Activated CD8-positive, alpha-beta T cell treated with anti-CD3 and anti-CD28 coated beads, Interleukin-2, amount 10 ng/mL, durations not matched to agents 7 days and 5 days (primary cell): ENCODE measurements at regions not wholly inside any gene's neighbourhood (a gene's known extent, or its start where the extent isn't known, plus 50 kb on each side); places are given as distances from the start of the nearest gene placed in this dataset.
A peak's percentile ranks its signal among the peaks of the same experiment; 100 is the strongest.

Experiments used
- ATAC-seq: fragments of 150-1000 bp; cut with Tn5 transposase; one replicate; pipeline ENCODE4 v1.10.0; 2021; ENCODE audit warnings: moderate library complexity
- CTCF ChIA-PET: fragments of 350-600 bp; sonication (Branson Sonifier 250); formaldehyde crosslinking; loops from one replicate; lab custom pipeline; 2021; ENCODE audit warnings: antibody characterized with exemption; lab: Charles Lee
- POLR2A ChIA-PET: fragments of 350-600 bp; sonication (Branson Sonifier 250); formaldehyde crosslinking; loops from one replicate; lab custom pipeline; 2021; ENCODE audit warnings: antibody characterized with exemption; lab: Charles Lee
- DNase-seq: peaks from one replicate; pipeline ENCODE4 v3.0.0-alpha.2; 2020
- H3K27ac Mint-ChIP-seq: one replicate; pipeline ENCODE4 v1.8.0; 2021; ENCODE audit warnings: mild to moderate bottlenecking, mixed read lengths
- H3K27me3 Mint-ChIP-seq: one replicate; pipeline ENCODE4 v1.8.0; 2021; ENCODE audit warnings: low read depth, mixed read lengths
- H3K36me3 Mint-ChIP-seq: one replicate; pipeline ENCODE4 v1.8.0; 2021; ENCODE audit warnings: low read depth, mixed read lengths
- H3K4me1 Mint-ChIP-seq: one replicate; pipeline ENCODE4 v1.8.0; 2021; ENCODE audit warnings: low read depth, mixed read lengths
- H3K4me3 Mint-ChIP-seq: one replicate; pipeline ENCODE4 v1.8.0; 2021; ENCODE audit warnings: mild to moderate bottlenecking, mixed read lengths
- H3K9me3 Mint-ChIP-seq: one replicate; pipeline ENCODE4 v1.8.0; 2022; ENCODE audit warnings: mixed read lengths; ENCODE audit not compliant: insufficient read depth

DNA sequence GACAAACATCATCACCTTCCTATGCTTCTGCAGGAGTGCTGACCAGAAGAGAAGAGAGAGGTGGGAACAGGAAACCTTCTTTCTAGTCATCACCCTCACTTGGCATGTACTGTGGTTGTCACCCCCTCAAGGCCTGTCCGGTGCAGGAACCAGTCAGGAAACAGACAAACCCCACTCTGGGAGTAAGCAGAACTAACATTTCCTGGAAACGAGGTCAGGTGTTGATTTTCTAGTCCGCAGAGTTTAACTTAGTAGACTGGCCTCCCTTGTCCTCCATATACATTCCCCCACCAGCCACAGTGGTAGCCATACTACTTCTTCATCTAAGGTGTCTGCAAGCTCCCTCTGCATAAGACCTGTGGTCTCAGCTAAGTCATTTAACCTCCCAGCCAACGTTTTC is 80.7 kb upstream of the NCAM1 start:
- Mint-ChIP-seq H3K36me3 (peaks cover 12% of the 10 kb centered on the region), H3K9me3 (peaks cover 4% of the 10 kb centered on the region), H3K4me1 (peaks cover 63% of the 10 kb centered on the region), H3K27me3 (no peaks in the 10 kb centered on the region), H3K27ac (peak overlapping the region; percentile 85), H3K4me3 (peak overlapping the region; percentile 44)
- peak; percentile 72 for DNase-seq
- POLR2A ChIA-PET, result interaction anchor here (0.7 kb wide), 1 partner anchor 992 kb away, joined by 5 read pairs; no protein-coding TSS in a partner anchor
- CTCF ChIA-PET, result no interaction called here
- ATAC-seq, result peak; percentile 83

DNA sequence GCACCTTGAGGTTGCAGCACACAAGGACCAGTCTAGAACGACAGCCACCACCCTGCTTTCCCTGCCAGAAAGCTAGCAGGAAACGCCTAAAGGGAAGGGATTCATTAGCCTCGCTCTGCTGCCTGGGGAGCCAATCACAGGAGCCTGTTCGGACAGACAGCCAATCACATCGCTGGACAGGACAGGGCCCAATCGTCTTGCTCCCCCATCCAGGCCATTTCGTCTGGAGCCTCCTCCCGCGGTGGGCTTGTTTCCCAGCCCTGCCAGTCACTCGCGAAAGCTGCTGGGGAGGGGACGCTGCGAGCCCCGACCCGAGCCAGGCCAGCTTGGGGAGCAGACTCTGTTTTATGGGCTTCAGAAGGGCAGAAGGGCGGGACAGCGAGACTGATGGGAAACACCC is 79.8 kb upstream of the NCAM1 start:
- H3K4me1 Mint-ChIP-seq, result peaks cover 53% of the 10 kb centered on the region
- no peak for ATAC-seq
- peaks cover 3% of the 10 kb centered on the region for H3K27me3 Mint-ChIP-seq
- ChIA-PET POLR2A (no interaction called here), CTCF (no interaction called here)
- H3K9me3 Mint-ChIP-seq, result peaks cover 4% of the 10 kb centered on the region
- peaks cover 9% of the 10 kb centered on the region for H3K36me3 Mint-ChIP-seq
- DNase-seq, result no peak
- H3K27ac Mint-ChIP-seq, result peak overlapping the region; percentile 85
- no peak overlapping the region for H3K4me3 Mint-ChIP-seq

DNA sequence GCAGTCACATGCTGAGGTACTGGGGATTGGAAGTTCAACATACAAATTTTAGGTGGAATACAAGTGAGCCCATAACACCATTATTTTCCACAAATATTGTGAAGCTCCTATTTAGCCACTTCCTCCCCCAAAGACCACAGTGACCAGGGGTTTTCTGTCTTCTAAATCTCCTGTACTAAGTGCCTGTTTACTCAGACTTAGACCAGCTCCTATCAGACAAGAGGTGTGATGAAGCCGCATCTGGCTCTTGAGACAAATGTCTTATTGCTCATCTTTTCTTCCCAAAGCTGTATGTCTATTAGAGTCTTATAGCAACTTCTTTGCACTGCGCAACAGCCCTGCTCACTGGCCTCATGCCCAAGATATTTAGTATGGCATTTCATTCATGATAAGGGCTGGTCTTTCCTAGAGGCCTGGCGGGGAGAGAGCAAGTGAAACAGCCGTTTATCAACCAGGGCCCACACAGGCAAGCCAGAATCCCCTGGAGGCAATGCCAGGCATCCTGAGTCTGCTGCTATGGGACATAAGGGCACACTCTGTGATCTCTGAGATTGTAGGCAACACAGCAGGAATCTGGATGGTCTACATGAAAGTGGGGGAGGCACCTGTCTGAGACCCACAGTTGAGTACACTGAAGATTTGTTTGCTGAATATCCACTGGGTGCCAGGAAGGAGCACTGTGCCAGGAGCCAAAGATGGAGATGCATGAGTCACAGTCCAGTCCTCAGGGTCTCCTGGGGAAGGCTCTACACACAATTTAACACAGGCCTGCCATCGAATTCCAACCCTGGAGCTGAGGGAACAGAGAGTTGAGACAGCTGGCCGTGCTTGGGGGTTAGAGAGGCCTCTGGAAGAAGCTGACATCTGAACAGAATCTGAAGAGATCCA is 78.5 kb upstream of the NCAM1 start:
- Mint-ChIP-seq H3K4me3 (no peak overlapping the region), H3K4me1 (peaks cover 40% of the 10 kb centered on the region), H3K36me3 (peaks cover 8% of the 10 kb centered on the region), H3K27me3 (peaks cover 8% of the 10 kb centered on the region), H3K9me3 (peaks cover 4% of the 10 kb centered on the region), H3K27ac (no peak overlapping the region)
- ATAC-seq (no peak), DNase-seq (no peak)
- ChIA-PET CTCF (no interaction called here), POLR2A (interaction anchor here (0.6 kb wide), 1 partner anchor 1320 kb away, joined by 3 read pairs; no protein-coding TSS in a partner anchor)

DNA sequence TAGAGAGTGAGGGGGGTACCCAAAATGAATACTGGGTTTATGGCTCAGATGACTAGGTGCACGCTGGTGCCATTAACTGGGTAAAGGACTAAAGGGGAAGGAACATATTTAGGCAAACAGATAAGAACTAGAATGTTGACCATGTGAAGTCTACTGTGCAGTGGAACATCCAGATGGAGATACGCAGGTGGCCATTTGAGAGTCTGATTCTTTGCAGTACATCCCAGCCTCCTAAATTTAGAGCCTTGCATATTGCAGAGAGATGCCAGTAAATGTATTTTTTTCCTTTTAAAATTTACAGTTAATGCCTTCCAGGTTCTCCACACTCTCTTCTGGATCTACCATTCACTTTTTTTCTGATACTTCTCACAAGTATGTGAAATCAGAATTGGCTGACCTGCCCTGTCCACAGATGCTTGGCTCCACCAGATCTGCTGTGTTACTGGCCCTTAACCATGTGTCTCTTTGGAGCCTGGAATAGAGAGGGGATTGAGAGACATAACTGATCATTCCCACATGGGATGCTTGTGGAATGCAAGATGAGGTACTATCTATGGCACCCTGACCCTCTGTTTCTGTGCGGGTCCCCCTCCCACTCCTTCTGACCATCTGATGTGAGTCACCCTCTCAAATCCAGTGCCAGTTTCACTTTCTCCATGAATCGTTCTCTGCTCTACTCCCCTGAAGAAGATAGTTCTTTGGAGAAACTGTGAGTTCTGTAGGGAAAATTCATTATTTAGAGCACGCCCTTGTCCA is 77.0 kb upstream of the NCAM1 start:
- Mint-ChIP-seq H3K27ac (no peak overlapping the region), H3K4me3 (no peak overlapping the region), H3K4me1 (peaks cover 27% of the 10 kb centered on the region), H3K27me3 (peaks cover 8% of the 10 kb centered on the region), H3K36me3 (peaks cover 8% of the 10 kb centered on the region), H3K9me3 (peaks cover 4% of the 10 kb centered on the region)
- DNase-seq (no peak), ATAC-seq (no peak)
- POLR2A ChIA-PET, result no interaction called here
- CTCF ChIA-PET, result no interaction called here

DNA sequence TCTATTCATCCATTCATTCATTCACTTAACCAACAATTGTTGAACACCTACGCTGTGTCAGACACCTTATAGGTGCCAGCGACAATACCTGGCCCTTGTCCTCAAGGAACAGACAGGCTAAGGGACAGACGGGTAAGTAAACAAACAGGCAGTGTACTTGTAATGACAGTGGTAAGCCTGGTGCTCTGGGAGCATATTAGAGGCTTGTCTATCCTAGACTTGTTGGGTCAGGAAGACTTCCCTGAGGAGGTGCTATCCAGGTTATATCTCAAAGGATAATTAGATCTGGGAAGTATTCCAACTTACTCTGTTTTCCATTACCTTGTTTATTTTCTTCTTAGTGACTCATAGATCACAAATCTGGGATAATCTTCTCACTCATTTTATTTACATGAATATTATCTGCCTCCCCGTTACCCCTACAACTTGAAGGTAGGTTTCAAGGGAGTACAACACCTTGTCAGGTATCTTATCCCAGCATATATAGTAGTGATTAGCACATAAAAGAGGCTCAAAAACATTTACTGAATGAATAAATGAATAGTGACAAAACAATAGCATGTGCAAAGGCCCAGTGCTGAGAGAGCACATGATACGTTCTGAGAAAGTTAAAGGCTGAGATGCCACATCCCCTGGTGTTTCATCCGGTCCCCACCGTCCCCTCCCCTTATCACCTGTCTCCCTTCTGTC is 75.3 kb upstream of the NCAM1 start:
- DNase-seq (no peak), ATAC-seq (no peak)
- ChIA-PET POLR2A (no interaction called here), CTCF (no interaction called here)
- Mint-ChIP-seq H3K4me1 (peaks cover 10% of the 10 kb centered on the region), H3K9me3 (peaks cover 2% of the 10 kb centered on the region), H3K36me3 (peaks cover 6% of the 10 kb centered on the region), H3K4me3 (no peak overlapping the region), H3K27me3 (peaks cover 14% of the 10 kb centered on the region), H3K27ac (no peak overlapping the region)

DNA sequence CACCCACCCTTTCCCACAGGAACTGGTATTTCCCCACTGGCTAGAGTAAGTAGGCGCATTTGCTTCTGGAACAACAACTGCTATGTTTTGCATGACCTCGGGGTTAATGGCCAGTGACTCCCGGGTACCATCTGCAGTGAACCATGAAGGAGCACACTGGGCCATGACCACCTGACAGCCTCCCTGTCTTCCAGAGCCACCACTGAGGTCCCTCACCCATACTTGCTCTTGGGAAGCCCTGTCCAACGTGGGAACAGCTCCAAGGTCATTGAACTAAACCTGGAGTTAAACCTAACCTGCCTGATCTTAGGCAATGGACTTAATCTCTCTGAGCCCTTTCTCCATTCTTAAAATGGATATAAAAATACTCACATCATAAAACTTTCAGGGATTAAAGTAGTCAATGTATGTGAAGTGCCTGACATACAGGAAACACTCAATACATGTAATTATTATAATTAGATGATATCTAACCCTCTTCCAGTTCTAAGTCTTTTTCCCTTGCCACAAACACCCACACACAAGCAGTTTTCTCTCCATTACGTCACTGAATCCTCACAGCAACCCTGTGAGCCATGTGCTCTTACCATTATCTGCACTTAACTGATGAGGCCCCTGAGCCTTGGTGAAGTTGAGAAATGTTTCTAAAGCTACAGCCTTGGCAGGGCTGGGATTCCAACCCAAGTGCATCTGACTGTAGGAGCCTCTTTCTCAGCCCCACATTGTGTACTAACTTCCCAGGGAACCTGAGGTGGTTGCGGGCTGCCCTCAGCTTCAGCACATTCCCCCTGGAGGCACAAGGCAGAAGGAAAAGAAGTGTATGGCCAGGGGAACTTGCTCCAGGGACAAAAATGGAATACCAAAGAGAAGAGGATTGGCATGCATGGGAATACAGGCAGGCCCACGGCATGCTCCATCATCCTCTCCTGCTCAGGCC is 74.5 kb upstream of the NCAM1 start:
- ChIA-PET CTCF (no interaction called here), POLR2A (no interaction called here)
- ATAC-seq, result no peak
- Mint-ChIP-seq H3K36me3 (peaks cover 3% of the 10 kb centered on the region), H3K27ac (no peak overlapping the region), H3K4me1 (peaks cover 2% of the 10 kb centered on the region), H3K9me3 (no peaks in the 10 kb centered on the region), H3K4me3 (no peak overlapping the region), H3K27me3 (peaks cover 21% of the 10 kb centered on the region)
- DNase-seq, result no peak

DNA sequence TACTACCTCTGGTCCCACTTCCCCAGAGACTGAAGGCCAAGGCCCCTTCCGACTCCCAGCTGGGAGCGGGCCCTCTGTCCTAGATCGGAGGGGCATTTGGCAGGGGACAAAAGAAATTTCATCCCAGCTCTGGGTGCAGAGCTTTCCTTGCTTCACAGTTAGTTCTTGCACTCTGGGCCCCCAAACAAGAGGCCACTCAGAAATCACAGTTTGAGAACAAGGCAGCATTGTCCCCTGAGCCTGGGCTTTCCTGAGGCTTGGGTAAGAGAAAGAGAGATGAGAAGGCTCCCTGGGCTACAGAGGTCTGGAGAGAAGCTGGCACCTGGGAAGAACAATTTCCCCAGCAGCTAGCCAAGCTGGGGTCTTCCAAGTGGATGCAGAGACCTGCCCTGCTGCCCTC is 71.8 kb upstream of the NCAM1 start:
- CTCF ChIA-PET, result no interaction called here
- ATAC-seq, result no peak
- DNase-seq, result no peak
- POLR2A ChIA-PET, result no interaction called here
- peaks cover 39% of the 10 kb centered on the region for H3K27me3 Mint-ChIP-seq
- H3K9me3 Mint-ChIP-seq, result no peaks in the 10 kb centered on the region
- no peak overlapping the region for H3K27ac Mint-ChIP-seq
- no peaks in the 10 kb centered on the region for H3K4me1 Mint-ChIP-seq
- H3K4me3 Mint-ChIP-seq, result no peak overlapping the region
- H3K36me3 Mint-ChIP-seq, result no peaks in the 10 kb centered on the region

DNA sequence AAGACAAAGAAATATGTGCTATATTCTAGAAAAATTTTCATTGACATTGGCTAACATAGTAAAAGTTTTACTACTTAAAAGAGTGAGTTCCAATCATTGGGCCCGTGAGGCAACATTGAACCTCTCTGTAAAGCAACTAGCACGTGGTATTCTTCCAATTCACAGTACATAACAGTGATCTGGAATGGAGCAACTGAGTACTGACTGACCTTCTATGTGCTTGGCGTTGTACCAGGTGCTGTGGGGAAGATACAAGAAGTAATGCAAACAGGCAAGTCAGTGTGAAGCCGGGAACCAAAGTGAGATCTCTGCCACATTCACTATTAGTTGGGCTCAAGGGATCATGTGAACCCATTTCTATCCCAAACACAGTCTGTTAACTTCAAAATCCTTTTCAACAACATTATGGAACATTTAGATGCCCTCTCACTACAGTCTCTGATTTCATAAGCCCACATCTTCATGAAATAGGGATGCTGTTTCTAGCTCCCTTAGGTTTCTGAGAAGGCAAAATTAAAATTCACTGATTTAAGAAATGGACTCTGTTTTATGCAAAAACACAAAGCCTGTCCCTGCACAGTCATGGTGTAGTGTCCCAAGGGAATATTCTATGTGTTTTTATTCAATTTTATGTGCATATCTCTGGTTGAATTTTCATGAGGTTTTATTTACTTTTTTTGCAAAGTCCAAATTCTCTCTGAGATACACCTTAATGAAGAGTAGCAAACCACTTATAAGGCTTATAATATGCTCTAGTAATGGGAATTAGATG is 61.8 kb upstream of the NCAM1 start:
- Mint-ChIP-seq H3K9me3 (no peaks in the 10 kb centered on the region), H3K4me3 (no peak overlapping the region), H3K27ac (no peak overlapping the region), H3K4me1 (no peaks in the 10 kb centered on the region), H3K27me3 (peaks cover 22% of the 10 kb centered on the region), H3K36me3 (no peaks in the 10 kb centered on the region)
- CTCF ChIA-PET, result no interaction called here
- no peak for DNase-seq
- POLR2A ChIA-PET, result no interaction called here
- ATAC-seq, result no peak

DNA sequence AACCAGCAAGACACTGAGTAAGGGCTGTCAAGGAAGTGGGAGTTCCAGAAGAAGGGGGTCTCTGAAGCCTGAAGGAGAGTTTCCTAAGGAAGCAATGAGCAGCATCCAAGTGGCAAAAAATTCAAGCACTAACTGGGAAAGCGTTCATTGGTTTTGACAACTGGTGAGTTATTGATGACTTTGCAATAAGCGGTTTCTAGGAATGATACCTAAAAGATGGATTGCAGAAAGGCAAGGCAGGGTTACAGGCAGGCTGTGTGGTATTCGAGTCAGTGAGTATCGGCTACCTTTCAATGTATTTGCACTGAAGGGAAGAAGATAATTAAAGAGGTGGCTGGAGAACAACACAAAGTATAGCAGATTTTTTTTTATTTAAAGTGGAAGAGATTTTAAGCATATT is 59.3 kb upstream of the NCAM1 start:
- Mint-ChIP-seq H3K27ac (no peak overlapping the region), H3K4me3 (no peak overlapping the region), H3K36me3 (no peaks in the 10 kb centered on the region), H3K4me1 (no peaks in the 10 kb centered on the region), H3K9me3 (no peaks in the 10 kb centered on the region), H3K27me3 (peaks cover 19% of the 10 kb centered on the region)
- POLR2A ChIA-PET, result no interaction called here
- ATAC-seq (no peak), DNase-seq (no peak)
- CTCF ChIA-PET, result no interaction called here

DNA sequence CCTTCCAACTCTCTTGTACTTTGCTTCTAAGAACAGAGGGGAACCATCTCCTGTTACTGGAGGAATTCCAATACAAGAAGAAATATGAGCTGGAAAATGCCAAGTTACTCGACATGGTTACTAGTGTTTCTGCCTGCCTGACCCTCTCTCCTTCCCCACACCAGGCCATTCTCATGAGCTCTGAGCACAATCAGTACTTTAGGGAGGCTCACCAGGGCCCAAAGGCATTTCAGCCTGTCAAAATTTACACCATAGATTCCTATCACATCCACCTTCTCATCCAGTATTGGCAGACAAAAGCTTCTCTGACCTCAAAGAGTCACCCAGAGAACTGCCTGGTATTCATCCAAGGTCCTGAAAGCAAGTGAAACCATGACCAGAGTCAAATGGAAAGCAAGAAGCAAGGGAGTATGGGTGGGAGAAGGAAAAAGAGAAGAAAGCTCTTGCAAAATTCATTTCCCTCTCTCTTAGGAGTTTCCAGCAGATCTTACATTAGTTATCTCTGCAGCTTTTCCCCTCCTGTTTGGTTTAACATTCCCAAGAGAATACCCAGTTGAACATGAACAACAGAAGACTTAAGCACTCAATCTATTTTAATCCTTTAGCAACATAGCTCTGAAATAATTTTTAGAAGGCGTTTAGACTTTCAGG is 58.7 kb upstream of the NCAM1 start:
- CTCF ChIA-PET, result no interaction called here
- Mint-ChIP-seq H3K27me3 (peaks cover 23% of the 10 kb centered on the region), H3K36me3 (no peaks in the 10 kb centered on the region), H3K4me3 (no peak overlapping the region), H3K27ac (no peak overlapping the region), H3K9me3 (no peaks in the 10 kb centered on the region), H3K4me1 (no peaks in the 10 kb centered on the region)
- POLR2A ChIA-PET, result no interaction called here
- no peak for ATAC-seq
- no peak for DNase-seq
